H9 (cell line): ENCODE measurements at regions not wholly inside any gene's neighbourhood (a gene's known extent, or its start where the extent isn't known, plus 50 kb on each side); places are given as distances from the start of the nearest gene placed in this dataset.

Experiments used
- DNase-seq: peaks from one replicate; pipeline ENCODE4 v3.0.0-alpha.2; 2017
- H2AFZ ChIP-seq: one replicate; pipeline ENCODE4 v1.6.1; 2013; ENCODE audit warnings: mild to moderate bottlenecking, low read length, control low read depth, moderate library complexity
- H2AK5ac ChIP-seq: 2 replicates; pipeline ENCODE4 v1.6.1; 2013; ENCODE audit warnings: low read length, control low read depth, mixed read lengths; ENCODE audit not compliant: insufficient read length
- H2BK120ac ChIP-seq: one replicate; pipeline ENCODE4 v1.6.1; 2013; ENCODE audit warnings: low read depth, mild to moderate bottlenecking, low read length, control low read depth, inconsistent platforms; ENCODE audit not compliant: poor library complexity, severe bottlenecking
- H2BK12ac ChIP-seq: 2 replicates; pipeline ENCODE4 v1.6.1; 2013; ENCODE audit warnings: low read length, control low read depth, mixed read lengths, low read depth; ENCODE audit not compliant: insufficient read length
- H2BK15ac ChIP-seq: 2 replicates; pipeline ENCODE4 v1.6.1; 2013; ENCODE audit warnings: low read depth, low read length, control low read depth
- H2BK20ac ChIP-seq: one replicate; pipeline ENCODE4 v1.6.1; 2013; ENCODE audit warnings: low read depth, mild to moderate bottlenecking, low read length, control low read depth, inconsistent platforms; ENCODE audit not compliant: poor library complexity, severe bottlenecking
- H2BK5ac ChIP-seq: 2 replicates; pipeline ENCODE4 v1.6.1; 2013; ENCODE audit warnings: low read length, control low read depth, mixed read lengths; ENCODE audit not compliant: insufficient read length
- H3K14ac ChIP-seq: 2 replicates; pipeline ENCODE4 v1.6.1; 2013; ENCODE audit warnings: low read length, control low read depth; ENCODE audit not compliant: insufficient read depth
- H3K18ac ChIP-seq: 2 replicates; pipeline ENCODE4 v1.6.1; 2013; ENCODE audit warnings: low read depth, mild to moderate bottlenecking, mixed read lengths, low read length, control low read depth; ENCODE audit not compliant: insufficient read length
- H3K23ac ChIP-seq: 2 replicates; pipeline ENCODE4 v1.6.1; 2013; ENCODE audit warnings: low read length, control low read depth, mixed read lengths, low read depth; ENCODE audit not compliant: insufficient read length
- H3K23me2 ChIP-seq: 2 replicates; pipeline ENCODE4 v1.6.1; 2013; ENCODE audit warnings: low read depth, mild to moderate bottlenecking, mixed read lengths, low read length, control low read depth; ENCODE audit not compliant: insufficient read length, poor library complexity, severe bottlenecking
- H3K27ac ChIP-seq: 2 replicates; pipeline ENCODE4 v1.5.1; 2013; ENCODE audit warnings: low read length, control low read depth, mixed read lengths, low read depth; ENCODE audit not compliant: insufficient read length
- H3K27me3 ChIP-seq: 2 replicates; pipeline ENCODE4 v1.6.1; 2013; ENCODE audit warnings: low read length, control low read depth, inconsistent platforms; ENCODE audit not compliant: insufficient read depth
- H3K4ac ChIP-seq: 2 replicates; pipeline ENCODE4 v1.6.1; 2013; ENCODE audit warnings: low read depth, mild to moderate bottlenecking, control low read depth, inconsistent platforms, low read length, moderate library complexity
- H3K4me1 ChIP-seq: 2 replicates; pipeline ENCODE4 v1.6.1; 2013; ENCODE audit warnings: low read length, control low read depth, inconsistent platforms; ENCODE audit not compliant: insufficient read depth
- H3K4me2 ChIP-seq: 2 replicates; pipeline ENCODE4 v1.6.1; 2013; ENCODE audit warnings: low read length, control low read depth, mixed read lengths; ENCODE audit not compliant: insufficient read length, insufficient read depth
- H3K56ac ChIP-seq: 2 replicates; pipeline ENCODE4 v1.6.1; 2013; ENCODE audit warnings: low read depth, mild to moderate bottlenecking, mixed read lengths, low read length, control low read depth; ENCODE audit not compliant: insufficient read length
- H3K79me1 ChIP-seq: 2 replicates; pipeline ENCODE4 v1.6.1; 2013; ENCODE audit warnings: low read depth, mild to moderate bottlenecking, moderate library complexity, low read length, control low read depth, inconsistent platforms; ENCODE audit not compliant: insufficient read depth, poor library complexity, severe bottlenecking
- H3K79me2 ChIP-seq: 2 replicates; pipeline ENCODE4 v1.6.1; 2013; ENCODE audit warnings: low read length, control low read depth, inconsistent platforms; ENCODE audit not compliant: insufficient read depth
- H3K9ac ChIP-seq: 2 replicates; pipeline ENCODE4 v1.6.1; 2013; ENCODE audit warnings: low read length, control low read depth, mixed read lengths; ENCODE audit not compliant: insufficient read length; ENCODE audit errors: extremely low read depth
- H3K9me3 ChIP-seq: one replicate; pipeline ENCODE4 v1.6.1; 2013; ENCODE audit warnings: low read depth, low read length, inconsistent platforms; ENCODE audit not compliant: control insufficient read depth
- H3T11ph ChIP-seq: one replicate; pipeline ENCODE4 v1.6.1; 2013; ENCODE audit warnings: mild to moderate bottlenecking, low read length, control low read depth, inconsistent platforms
- H4K20me1 ChIP-seq: one replicate; pipeline ENCODE4 v1.6.1; 2013; ENCODE audit not compliant: control insufficient read depth, insufficient read length, insufficient read depth
- H4K5ac ChIP-seq: 2 replicates; pipeline ENCODE4 v1.6.1; 2013; ENCODE audit warnings: low read depth, mild to moderate bottlenecking, mixed read lengths, low read length, control low read depth; ENCODE audit not compliant: insufficient read length
- H4K8ac ChIP-seq: replicated peaks from 2 replicates; pipeline ENCODE4 v1.6.1; 2013; ENCODE audit warnings: low read length, control low read depth, mixed read lengths, low read depth; ENCODE audit not compliant: insufficient read length
- H4K91ac ChIP-seq: 2 replicates; pipeline ENCODE4 v1.6.1; 2013; ENCODE audit warnings: low read depth, mild to moderate bottlenecking, moderate library complexity, mixed read lengths, low read length, control low read depth; ENCODE audit not compliant: insufficient read length
- H3K27ac Mint-ChIP-seq, 3 experiments: 2 replicates in 2 of 3; 3 replicates in 1 of 3; pipeline ENCODE4 v1.8.0; 2020 to 2021; ENCODE audit warnings: mixed read lengths in 3 of 3, mild to moderate bottlenecking in 1 of 3, moderate library complexity in 1 of 3
- H3K27me3 Mint-ChIP-seq: 2 replicates; pipeline ENCODE4 v1.8.0; 2021; ENCODE audit warnings: low read depth, mild to moderate bottlenecking, moderate library complexity, mixed read lengths
- H3K36me3 Mint-ChIP-seq, 3 experiments: 2 replicates in 2 of 3; 3 replicates in 1 of 3; pipeline ENCODE4 v1.8.0; 2020 to 2021; ENCODE audit warnings: low read depth in 3 of 3, mixed read lengths in 3 of 3; ENCODE audit not compliant: insufficient read depth in 1 of 3
- H3K4me1 Mint-ChIP-seq, 2 experiments: 2 replicates each; pipeline ENCODE4 v1.8.0; 2020; ENCODE audit warnings: mixed read lengths in 2 of 2
- H3K4me3 Mint-ChIP-seq, 2 experiments: 2 replicates in 1 of 2; 3 replicates in 1 of 2; pipeline ENCODE4 v1.8.0; 2020 to 2021; ENCODE audit warnings: mild to moderate bottlenecking in 2 of 2, mixed read lengths in 2 of 2, moderate library complexity in 1 of 2
- H3K9me3 Mint-ChIP-seq, 2 experiments: 2 replicates in 1 of 2; 3 replicates in 1 of 2; pipeline ENCODE4 v1.8.0; 2020; ENCODE audit warnings: mild to moderate bottlenecking in 2 of 2, mixed read lengths in 2 of 2, moderate library complexity in 1 of 2
- CTCF ChIP-seq: fragments of 200-600 bp; sonication (generic); conservative IDR thresholded peaks from 3 replicates; pipeline ENCODE4 v1.8.0; 2021; ENCODE audit warnings: antibody characterized with exemption, mild to moderate bottlenecking
- WGBS: extraction: QIAGEN DNeasy Blood & Tissue Kit; methylation state at CpG from one replicate; pipeline ENCODE4 v1.1.7; 2013; ENCODE audit warnings: missing lambda C conversion rate, low lambda C conversion rate, mixed read lengths; ENCODE audit not compliant: insufficient read length; ENCODE audit errors: extremely low coverage; 5-methylcytosine and 5-hydroxymethylcytosine counted together

- H4K5ac ChIP-seq: no peak overlapping the region
- no peak overlapping the region for H2BK15ac ChIP-seq
These were observed 124.9 kb downstream of the IRX2 start for GRCh38 chr5:2626572-2626971.

More at GRCh38 chr5:2626572-2626971, 124.9 kb downstream of the IRX2 start:
- Histone ChIP-seq H2BK120ac (no peak overlapping the region), H3K4ac (no peak overlapping the region), H3K9ac (no peak overlapping the region), H2AK5ac (no peak overlapping the region), H2BK20ac (no peak overlapping the region), H3K23ac (no peak overlapping the region), H4K8ac (no peak overlapping the region), H3K4me2 (no peak overlapping the region), H2AFZ (no peak overlapping the region), H3K27me3 (no peaks in the 10 kb centered on the region), H3K14ac (no peak overlapping the region), H3K56ac (no peak overlapping the region), H2BK12ac (no peak overlapping the region), H2BK5ac (no peak overlapping the region), H3T11ph (no peak overlapping the region), H4K91ac (no peak overlapping the region), H4K20me1 (no peaks in the 10 kb centered on the region), H3K9me3 (no peaks in the 10 kb centered on the region), H3K79me2 (no peaks in the 10 kb centered on the region), H3K4me1 (no peaks in the 10 kb centered on the region), H3K23me2 (no peaks in the 10 kb centered on the region), H3K79me1 (no peaks in the 10 kb centered on the region), H3K27ac (no peak overlapping the region), H3K18ac (no peak overlapping the region)
- WGBS: no CpG with 5 or more reads among the region's 2 CpGs
- peaks cover 0 to 5% of the 10 kb centered on the region in 2 experiments; a peak in 1 of 5 replicates for H3K9me3 Mint-ChIP-seq
- H3K27me3 Mint-ChIP-seq: peaks cover 6% of the 10 kb centered on the region
- no peak overlapping the region for H3K4me3 Mint-ChIP-seq
- TF ChIP-seq CTCF: no peak
- peaks cover 5 to 8% of the 10 kb centered on the region in 2 experiments for H3K4me1 Mint-ChIP-seq
- DNase-seq: no peak
- no peaks in the 10 kb centered on the region for H3K36me3 Mint-ChIP-seq
- H3K27ac Mint-ChIP-seq: no peak overlapping the region
